ENCODE measurements at regions not wholly inside any gene's neighbourhood (a gene's known extent, or its start where the extent isn't known, plus 50 kb on each side); places are given as distances from the start of the nearest gene placed in this dataset.

- ChIA-PET POLR2A (no interaction called here), CTCF (ENCODE audit: low intra/inter-chr PET ratio) (no interaction called here)
- Histone ChIP-seq H3K9ac (ENCODE audit: insufficient read depth in 1 of 2, low read depth in 2 of 2, low read length in 2 of 2) (no peak overlapping the region), H3K36me3 (ENCODE audit: control insufficient read depth, insufficient read depth, low read length) (no peaks in the 10 kb centered on the region), H2AFZ (ENCODE audit: low read depth, low read length) (no peak overlapping the region), H3K9me1 (ENCODE audit: control insufficient read depth, insufficient read depth, low read length) (no peaks in the 10 kb centered on the region), H3K9me3 (replicated peaks; ENCODE audit: control insufficient read depth, insufficient read depth, low read depth, low read length) (no peaks in the 10 kb centered on the region), H4K20me1 (replicated peaks; ENCODE audit: control insufficient read depth, insufficient read depth, low read length) (no peaks in the 10 kb centered on the region), H3K4me2 (ENCODE audit: insufficient read depth, low read length) (no peak overlapping the region), H3K79me2 (ENCODE audit: control insufficient read depth, insufficient read depth, low read length) (no peaks in the 10 kb centered on the region), H3K4me1 (replicated peaks in 1 of 2; ENCODE audit: control insufficient read depth in 2 of 2, insufficient read depth in 2 of 2, low read length in 2 of 2) (no peaks in the 10 kb centered on the region), H3K27me3 (ENCODE audit: control insufficient read depth in 2 of 2, insufficient read depth in 2 of 2, low read length in 2 of 2) (peaks cover 2 to 3% of the 10 kb centered on the region in 2 experiments; a peak in 1 of 5 replicates), H3K4me3 (no peak overlapping the region), H3K27ac (ENCODE audit: extremely low read depth, low read depth, low read length) (no peak overlapping the region)
- intact Hi-C loops (cut with micrococcal nuclease), result loop anchor here (10.0 kb wide), 1 partner anchor 254 kb away; no protein-coding TSS in a partner anchor
- FAIRE-seq (no peak), ATAC-seq (no peak), DNase-seq (ENCODE audit: extremely low read depth in 1 of 4, low spot score in 3 of 4) (no peak)
- TF ChIP-seq ZNF707 (CRISPR knock-in tag; conservative IDR thresholded peaks at IDR 0.05), result no peak
- no peak for TF ChIP-seq SETDB1 (IDR thresholded peaks at IDR 0.05; ENCODE audit: low read length)
- TF ChIP-seq CEBPG (CRISPR knock-in tag; IDR thresholded peaks at IDR 0.05), result no peak
- TF ChIP-seq CEBPG (tag; conservative IDR thresholded peaks at IDR 0.05 in 1 of 2, IDR thresholded peaks at IDR 0.05 in 1 of 2), result peak in 1 of 2 experiments; percentile 78; a peak in 2 of 4 replicates
- TF ChIP-seq CEBPB (tag; IDR thresholded peaks at IDR 0.05), result peak; percentile 53
- TF ChIP-seq, protein P1, sequence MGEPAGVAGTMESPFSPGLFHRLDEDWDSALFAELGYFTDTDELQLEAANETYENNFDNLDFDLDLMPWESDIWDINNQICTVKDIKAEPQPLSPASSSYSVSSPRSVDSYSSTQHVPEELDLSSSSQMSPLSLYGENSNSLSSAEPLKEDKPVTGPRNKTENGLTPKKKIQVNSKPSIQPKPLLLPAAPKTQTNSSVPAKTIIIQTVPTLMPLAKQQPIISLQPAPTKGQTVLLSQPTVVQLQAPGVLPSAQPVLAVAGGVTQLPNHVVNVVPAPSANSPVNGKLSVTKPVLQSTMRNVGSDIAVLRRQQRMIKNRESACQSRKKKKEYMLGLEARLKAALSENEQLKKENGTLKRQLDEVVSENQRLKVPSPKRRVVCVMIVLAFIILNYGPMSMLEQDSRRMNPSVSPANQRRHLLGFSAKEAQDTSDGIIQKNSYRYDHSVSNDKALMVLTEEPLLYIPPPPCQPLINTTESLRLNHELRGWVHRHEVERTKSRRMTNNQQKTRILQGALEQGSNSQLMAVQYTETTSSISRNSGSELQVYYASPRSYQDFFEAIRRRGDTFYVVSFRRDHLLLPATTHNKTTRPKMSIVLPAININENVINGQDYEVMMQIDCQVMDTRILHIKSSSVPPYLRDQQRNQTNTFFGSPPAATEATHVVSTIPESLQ (CRISPR knock-in tag; IDR thresholded peaks at IDR 0.05), result no peak
- in situ Hi-C loops (cut with MboI), result loop anchor here (10.0 to 25.0 kb wide), 2 partner anchors 581 to 1914 kb away; no protein-coding TSS in a partner anchor
- BruUV-seq (replicated peaks), result no TSS peak
- WGBS (ENCODE audit: insufficient coverage, low coverage, missing lambda C conversion rate), result 0% methylated on average over 2 of the region's 2 CpGs
These were observed 107.4 kb upstream of the IL12A start for GRCh38 chr3:159881208-159881607.
